ENCODE measurements at regions not wholly inside any gene's neighbourhood (a gene's known extent, or its start where the extent isn't known, plus 50 kb on each side); places are given as distances from the start of the nearest gene placed in this dataset.

DNA sequence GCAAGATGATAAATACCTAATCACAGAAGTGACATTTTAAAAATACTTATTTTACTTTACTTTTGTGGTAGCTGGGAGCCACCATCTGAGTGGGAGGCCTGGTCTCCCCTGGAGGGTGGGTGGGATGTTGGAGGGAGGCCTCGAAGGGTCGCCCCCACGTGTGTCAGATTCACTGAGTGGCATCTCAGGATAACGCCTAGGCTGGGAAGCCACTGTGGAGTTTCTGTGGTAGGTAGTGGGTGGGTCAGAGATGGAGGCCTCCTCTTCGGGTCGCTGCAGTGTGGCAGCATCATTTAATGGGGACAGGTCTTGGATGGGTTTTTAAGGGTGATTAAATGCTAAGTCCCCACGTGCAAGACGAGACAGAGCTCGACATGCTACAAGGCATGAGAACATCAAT, 1154.8 kb upstream of the CDH18 start:
- TF ChIP-seq CTCF (IDR thresholded peaks at IDR 0.05), result no peak
- TF ChIP-seq POLR2AphosphoS5 (IDR thresholded peaks at IDR 0.05), result no peak
- TF ChIP-seq POLR2A (IDR thresholded peaks at IDR 0.05), result no peak
